CMK (cell line): ENCODE measurements at regions not wholly inside any gene's neighbourhood (a gene's known extent, or its start where the extent isn't known, plus 50 kb on each side); places are given as distances from the start of the nearest gene placed in this dataset.
A peak's percentile ranks its signal among the peaks of the same experiment; 100 is the strongest.

Experiments
- DNase-seq: peaks from one replicate; pipeline ENCODE4 v3.0.0-alpha.2; 2010; ENCODE audit warnings: low read depth

DNA sequence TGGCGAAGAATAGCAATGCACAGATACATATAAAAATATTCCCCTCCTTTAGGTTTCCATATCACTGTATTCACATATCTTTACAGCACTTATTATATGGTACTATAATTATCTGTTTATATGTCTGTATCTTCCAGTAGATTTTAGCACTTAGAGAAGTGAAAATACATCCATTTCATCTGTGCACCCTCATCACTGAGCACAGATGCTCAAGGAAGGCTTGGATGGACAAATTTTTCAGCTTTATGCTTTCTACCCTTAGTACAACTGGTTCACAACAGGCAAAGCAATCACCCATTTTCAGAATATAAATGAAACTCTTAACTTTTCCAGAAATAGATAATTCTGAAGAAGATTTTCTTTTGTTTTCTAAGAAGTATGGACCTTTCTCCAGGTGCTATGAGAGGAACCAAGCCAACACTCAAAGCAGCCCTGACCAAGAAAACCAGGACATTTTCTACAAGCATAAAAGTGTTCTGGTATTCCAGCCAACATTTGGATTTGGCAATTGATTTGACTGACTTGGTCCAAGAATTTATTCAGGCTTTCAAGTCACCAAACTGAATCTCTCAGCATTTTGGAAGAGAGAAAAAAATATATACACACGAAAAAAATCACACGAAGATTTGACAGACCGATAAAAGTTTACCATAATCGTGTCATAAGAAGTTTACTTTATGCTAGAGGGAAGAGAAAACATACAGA, 170.2 kb upstream of the CD180 start:
- no peak for DNase-seq

DNA sequence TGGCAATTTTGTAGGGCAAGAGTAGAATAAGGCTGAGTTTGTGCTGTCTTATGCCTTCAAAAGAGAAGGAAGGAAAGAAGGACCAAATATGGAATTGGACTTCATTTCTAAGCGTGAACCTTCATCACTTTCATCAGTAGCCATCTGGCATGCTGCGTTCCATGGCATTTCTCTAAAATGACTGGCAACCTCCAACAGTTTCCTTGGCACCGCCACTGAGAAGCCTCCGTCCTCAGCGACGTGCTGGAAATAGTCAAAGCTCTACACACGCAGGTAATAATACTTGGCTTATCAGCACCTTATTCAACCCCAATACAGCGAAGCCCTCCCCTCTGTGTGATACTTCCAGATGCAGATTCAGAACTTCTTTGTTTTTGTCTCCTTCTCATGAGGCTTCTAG, 169.7 kb upstream of the CD180 start:
- no peak for DNase-seq

DNA sequence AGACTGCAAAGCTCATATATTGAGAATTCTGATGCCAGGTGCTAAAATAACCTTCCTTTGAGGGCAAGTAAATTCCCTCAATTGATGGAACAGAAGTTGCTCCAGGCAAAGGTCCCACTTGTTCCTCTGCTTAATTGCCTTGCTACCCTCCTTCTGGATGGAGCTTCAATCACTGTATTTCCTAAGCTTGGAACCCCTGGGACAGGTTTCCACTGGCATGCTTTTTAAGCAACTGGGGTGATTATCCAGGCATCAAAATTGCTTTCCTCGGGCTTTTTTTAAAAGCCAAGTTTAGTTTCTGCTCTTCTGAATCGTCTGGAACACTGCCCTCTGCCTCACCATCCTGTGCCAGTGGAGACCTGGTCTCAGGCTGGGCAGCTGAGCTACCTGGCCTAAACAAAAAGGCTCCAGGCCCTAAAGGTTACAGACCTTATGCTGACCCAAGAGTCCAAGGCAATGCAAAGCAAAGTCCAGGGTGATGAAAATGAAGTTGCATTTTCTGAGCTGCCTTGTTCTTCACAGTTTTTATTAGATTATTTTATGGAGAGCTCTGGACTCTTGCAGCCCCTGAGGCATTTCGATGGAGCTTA, 167.9 kb upstream of the CD180 start:
- no peak for DNase-seq

DNA sequence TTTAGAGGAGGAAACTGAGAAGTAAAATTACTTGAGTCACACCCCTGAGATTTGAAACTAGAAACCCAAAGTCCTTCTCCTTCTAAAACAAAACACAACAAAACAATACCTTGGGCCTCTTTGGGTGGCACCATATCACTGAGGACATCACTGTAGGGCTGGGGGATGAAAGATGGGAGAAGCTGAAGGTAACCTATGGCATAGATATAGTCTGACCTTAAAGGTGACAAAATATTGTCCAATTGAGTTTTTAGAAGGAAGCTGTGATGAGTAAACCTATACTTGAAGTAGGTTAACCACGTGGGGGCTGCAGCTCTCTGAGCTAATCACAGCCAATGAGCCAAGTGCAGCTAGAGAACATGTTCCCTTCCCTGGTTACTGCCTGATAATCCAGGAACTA, 167.4 kb upstream of the CD180 start:
- DNase-seq: no peak

DNA sequence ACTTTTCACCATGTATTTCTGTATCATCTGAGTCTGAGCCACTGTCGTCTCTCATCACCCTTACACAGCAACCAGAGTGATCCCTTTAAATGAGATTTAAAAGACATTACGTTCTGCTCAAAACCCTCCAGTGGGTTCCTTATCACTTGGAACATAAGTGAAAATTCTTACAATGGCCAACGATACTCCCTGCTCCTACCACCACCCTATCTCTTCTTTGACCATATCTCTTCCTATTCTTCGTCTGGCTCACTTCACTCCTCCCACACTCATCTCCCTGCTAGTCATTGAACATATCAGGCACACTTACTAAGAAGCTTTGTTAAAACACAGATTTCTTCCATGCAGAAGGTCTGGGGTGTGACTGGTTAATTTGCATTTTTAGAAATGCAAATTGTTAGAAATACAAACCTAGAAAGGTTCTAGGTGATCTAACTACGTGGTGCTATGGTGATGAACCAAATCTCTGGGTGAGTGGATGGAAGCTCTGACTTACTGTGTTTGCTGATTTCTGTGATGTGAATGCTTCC, 166.6 kb upstream of the CD180 start:
- DNase-seq: peak; percentile 54

DNA sequence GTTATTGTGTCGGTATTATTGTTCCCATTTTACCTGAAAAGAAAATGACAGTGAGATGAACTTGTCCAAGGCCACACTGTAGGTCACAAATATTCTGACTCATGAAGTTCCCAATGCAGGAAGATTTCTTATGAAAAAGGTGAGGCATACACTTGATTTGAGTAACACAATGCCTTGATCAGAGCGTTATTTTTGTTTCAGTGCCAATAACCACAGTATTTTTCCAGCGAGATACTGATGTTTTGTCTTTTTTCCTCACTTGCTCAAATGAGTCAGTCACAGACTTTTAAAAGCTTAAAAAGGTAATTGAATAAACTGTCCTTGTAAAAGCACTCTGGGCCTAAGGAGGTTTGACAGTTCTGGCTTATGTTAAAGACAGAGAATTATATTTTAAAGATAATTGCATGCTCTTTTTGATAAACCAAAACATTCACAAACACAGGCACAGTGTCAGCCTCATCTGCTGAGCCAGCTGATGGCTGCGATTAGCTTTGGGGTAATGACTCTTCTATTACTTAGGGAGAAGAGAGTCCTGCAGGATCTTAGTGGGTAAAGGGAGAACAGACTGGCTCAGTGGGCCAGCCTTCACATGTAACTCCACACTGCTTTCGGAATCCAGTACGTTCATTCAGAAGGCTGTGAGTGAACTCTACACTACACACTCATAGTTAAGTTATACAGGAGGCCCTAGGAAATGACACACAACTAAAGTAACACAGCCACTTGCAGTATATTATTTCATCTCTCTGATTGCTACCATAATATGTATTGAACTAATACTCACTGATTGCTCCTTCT, 165.5 kb upstream of the CD180 start:
- DNase-seq: no peak

DNA sequence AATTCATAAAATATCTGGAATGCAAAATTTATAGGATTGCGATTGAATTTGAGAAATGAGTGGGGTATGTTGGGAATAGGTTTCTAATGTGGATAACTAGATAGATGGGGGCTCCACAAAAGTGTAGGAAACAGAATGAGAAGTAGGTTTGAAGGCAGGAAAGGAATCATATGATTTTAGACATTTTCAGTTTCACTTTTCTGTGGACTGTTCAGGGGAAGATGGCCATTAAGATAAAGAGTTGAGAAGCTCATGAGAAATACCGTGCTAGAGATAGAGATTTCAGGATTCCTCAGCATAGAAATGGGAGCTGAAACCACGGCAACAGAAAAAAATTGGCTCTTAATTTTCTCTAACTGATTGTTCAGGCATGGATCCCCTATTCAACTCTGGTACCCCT, 163.4 kb upstream of the CD180 start:
- DNase-seq: no peak

DNA sequence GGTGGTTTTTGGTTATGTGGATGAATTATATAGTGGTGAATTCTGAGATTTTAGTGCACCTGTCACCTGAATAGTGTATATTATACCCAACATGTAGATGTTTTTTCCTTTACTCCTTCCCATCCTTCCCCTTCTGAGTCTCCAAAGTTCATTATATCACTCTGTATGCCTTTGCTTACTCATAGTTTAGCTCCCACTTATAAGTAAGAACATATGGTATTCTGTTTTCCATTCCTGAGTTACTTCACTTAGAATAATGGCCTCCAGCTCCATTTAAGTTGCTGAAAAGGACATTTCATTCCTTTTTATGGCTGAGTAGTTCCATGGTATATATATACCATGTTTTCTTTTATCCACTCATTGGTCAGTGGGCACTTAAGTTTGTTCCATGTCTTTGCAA, 161.6 kb upstream of the CD180 start:
- DNase-seq: no peak

DNA sequence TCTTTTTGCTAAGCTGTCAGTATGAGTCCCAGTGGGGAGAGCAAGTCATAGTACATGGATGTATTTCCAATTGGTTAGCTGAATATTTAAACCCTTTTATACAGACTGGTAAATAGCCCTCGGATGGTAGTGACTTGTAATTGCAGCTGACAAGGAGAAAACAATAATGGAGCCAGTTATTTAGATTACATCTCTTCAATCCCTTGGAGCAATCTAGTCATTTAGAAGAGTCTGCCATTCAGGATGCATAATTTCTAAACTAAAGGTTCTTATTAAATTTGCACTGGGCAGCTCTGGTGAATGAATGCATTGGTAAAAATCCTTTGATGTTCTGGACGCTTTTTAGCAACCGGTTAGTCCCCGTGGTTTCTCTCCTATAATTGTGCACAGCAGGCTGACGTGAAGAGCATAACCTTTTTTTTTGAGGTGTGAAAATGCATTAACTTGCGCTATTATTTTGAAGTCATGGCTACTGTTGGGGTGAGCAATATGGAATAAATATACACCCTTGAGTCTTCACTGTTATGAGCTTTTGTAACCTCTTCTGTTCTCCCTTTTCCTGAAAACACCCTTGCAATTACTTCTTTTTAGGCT, 158.6 kb upstream of the CD180 start:
- no peak for DNase-seq

DNA sequence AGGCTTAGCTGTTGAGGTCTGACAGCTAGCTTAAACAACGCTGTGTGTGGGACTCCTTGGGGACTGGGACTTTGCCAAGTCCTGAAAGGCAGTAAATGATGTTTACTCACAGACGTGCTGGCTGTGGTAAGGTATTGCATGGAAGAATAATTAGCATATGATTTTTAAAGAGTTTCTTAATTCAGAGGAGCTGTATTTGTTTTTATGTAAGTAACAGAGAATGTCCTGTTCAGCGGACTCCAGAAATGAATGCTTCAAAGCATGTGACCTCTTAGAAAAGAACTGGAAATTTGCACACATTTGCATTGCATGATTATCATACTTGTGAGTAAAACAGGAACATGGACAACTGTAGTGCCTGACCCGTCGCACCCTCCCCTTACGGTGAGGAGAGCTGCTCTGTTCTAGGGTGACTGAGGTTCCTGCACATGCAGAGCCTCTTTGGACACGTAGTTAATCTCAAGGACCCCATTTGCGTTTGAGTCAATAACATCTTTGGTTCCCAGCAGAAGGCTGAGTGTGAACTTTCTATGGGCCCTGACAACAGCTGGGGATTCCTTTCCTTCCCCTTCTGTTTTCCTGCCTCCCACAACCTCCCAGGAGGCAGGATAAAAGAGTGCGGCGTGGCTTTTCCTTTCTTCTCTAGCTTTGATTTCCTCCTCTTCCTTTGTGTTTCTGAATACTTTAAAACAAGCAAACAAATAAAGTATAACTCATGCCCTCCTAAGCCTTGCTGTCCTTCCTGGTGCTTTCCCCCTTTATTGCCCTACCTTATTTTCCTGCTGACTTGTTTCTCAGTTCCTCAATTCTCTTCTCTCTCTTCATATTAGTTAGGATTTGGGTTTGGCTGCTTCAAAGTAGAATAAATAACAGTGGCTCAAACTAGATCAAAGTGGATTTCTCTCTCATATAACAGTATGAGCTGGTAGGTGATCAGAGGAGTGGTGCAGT, 157.2 kb upstream of the CD180 start:
- no peak for DNase-seq

DNA sequence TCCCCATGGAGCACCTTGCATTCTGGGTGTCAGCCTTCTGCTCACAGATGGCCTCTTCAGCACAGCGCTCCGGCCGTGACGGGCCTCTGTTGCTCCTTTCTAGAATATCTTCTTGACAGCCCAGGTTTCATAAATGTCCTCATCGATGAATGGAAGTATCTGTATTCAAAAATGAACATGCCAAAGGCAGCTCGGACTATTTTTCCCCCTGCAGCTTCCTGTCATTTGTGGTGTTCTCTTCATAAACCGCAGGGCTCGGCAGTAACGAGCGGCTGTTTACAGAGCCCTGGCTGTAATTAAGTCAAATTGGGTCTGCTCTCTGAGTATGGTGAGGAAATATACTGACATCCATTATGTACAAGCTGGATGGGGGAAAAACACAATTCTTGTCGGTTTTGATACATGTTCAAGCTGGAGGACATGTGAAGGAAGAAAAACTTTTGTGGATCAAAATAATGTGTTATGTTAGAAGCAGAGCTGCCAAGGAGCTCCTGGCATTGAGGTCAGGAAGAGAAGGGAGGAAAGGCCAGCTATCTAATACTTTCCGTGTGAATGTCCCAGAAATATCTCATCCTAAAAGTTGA, 154.1 kb upstream of the CD180 start:
- no peak for DNase-seq

DNA sequence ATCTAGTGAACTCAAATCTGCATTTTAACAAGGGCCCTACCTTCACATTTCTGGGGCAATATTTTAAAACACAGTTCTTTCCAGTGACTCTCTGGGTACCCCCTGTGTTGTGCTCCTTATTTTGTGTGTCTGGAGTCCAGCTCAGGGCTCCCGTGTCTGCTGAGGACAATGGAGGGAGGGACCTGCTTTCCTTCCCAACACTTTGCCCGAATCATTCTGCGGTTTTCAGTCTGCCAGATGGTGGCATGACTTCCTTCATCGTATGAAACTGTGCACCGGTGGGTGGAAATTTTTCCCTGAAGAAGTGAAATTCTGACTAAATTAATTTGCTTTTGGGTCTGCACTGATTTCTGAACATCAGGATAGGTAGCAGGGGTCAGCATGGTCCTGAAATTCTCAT, 153.6 kb upstream of the CD180 start:
- DNase-seq: no peak

DNA sequence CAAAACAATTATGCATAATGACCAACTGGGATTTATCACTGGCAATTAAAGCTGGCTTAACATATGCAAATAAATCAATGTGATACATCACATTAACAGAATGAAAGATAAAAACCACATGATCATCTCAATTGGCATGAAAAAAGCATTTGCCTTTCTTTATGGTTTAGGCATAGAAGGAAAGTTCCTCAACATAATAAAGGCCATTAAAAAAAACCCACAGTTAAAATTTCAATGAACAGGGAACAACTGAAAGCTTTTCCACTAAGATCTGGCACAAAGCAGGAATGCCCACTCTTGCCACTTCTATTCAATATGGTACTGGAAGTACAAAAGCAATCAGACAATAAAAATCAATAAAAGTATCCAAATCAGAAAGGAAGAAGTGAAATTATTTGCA, 151.2 kb upstream of the CD180 start:
- no peak for DNase-seq

DNA sequence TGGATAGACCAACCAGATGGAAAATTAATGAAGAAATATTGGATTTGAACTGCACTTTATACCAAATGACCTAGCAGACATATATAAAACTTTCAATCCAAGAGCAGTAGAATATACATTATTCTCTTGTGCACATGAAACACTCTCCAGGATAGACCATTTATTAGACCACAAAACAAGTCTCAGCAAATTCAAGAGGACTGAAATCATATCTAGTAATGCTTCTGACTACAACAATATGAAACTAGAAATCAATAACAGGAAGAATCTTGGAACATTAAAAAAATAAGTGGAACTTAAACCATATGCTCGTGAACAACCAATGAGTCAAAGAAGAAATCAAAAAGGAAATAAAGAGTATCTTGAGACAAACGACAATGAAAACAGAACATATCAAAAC, 150.0 kb upstream of the CD180 start:
- no peak for DNase-seq

DNA sequence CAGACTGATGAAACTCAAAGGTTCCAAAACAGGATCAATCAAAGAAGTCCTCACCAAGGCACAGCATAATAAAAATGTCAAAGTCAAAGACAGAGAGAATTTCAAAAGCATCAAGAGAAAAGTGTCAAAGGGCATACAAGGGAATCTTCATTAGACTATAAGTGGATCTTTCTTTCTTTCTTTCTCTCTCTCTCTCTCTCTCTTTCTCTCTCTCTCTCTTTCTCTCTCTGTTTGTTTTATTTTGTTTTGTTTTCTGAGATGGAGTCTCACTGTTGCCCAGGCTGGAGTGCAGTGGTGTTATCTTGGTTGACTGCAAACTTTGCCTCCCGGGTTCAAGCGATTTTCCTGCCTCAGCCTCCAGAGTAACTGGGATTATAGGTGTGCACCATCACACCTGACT, 148.3 kb upstream of the CD180 start:
- no peak for DNase-seq

DNA sequence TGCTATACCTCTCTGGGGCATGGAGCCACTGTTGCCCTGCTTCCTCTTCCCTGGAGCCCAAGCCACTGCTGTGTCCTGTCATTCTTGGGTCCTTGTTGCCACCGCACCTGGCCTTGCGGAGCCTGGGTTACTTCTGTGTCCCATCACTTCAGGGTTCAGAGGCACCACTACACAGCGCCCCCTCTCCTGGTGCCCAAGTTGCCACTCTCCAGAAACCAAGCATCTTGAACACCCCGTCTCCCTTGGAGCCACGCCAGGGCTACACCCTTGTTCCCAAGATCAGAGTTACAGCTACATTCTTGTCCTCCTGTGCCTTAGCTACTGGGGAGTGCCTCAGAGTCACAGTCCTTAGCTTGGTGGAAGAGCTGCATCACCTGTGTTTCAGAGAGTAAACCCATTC, 147.2 kb upstream of the CD180 start:
- DNase-seq: no peak

DNA sequence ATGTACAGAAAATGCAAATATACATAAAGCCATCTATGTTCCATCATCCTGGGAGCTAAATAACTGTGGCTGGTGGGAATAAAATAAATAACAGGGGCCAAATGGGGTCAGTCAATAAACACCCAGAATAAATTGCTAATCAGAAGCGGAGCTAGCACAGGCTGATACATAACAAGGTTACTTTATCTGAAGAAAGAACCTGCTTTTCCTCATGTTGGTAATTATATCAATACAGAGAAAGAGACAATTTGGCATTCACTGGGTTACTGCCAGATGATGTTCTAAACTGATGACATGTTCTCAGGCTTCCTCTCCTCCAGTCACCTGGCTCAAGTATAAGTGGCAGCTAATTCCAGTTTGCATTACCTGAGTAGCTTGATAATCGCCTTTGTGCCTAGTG, 144.9 kb upstream of the CD180 start:
- DNase-seq: no peak

DNA sequence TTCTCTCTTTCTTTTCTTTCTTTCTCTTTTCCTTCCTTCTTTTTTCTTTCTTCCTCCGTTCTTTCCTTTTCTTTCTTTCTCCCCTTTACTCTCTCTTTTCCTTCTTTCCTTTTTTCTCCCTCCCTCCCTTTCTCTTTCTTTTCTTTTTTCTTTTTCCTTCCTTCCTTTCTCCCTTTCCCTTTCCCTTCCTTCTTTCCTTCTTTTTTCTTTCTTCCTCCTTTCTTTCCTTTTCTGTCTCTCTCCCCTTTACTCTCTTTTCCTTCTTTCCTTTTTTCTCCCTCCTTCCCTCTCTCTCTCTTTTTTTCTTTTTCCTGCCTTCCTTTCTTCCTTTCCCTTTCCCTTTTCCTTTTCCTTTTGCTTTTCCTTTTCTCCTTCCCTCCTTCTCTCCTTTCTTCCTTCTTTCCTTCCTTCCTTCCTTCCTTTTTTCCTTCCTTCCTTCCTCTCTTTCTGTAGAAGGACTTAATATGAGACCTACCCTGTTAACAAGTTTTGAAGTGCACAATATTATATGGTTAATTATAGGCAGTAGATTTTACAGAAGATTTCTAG, 142.7 kb upstream of the CD180 start:
- no peak for DNase-seq

DNA sequence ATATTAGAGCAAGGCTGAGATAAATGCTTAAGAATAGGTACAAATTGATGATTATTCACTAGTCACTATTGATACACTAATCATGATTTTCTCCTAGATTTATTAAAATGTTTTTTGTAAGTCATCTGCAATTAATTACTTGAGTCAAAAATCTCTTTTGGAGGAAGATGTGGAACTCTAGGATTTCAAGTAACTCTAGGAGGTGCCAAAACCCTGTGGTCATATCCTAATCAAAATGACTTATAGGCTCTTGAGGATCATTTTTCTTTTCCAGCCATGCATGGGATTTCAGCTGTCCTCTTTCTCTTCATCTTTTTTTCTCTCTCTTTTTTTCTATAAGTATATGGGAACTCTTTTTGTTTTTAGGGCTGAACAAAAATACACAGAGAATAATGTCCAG, 141.8 kb upstream of the CD180 start:
- no peak for DNase-seq

DNA sequence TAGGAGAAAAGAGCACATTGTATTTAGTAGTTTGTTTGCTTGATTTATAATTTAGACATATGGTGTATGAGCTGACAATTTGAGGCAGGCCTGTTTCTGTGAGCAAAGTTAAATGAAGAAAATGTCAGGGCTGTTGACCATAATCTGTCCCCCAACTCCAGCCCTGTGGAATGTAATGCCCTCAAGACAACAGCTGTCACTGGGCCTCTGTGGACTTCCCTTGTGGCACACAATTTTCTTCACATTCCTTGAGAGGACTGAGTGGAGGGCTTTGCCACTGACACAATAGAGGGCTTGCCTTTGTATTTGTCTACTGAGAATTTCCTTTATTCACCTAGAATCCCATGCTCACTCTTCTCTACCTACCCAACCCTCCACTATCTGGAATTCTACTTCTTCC, 141.2 kb upstream of the CD180 start:
- no peak for DNase-seq

DNA sequence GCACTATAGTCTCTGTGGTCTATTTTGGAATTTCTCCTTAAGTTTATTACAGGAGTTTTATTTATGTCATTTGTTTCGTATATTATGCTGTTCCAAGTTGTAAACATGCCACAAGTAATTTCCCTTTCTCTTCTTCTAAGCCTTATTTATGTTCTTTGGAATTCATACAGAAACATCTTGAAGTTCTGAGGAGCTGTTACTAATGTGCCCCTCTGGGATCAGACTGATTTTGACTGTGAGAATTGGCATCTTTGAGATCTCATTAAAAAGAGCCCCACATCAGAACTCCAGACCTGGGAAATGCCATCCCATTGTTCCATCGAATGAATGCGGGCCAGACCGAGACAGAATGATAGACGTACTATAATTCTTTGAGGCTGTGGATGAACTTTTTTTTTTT, 138.8 kb upstream of the CD180 start:
- no peak for DNase-seq
